ENCODE measurements at regions not wholly inside any gene's neighbourhood (a gene's known extent, or its start where the extent isn't known, plus 50 kb on each side); places are given as distances from the start of the nearest gene placed in this dataset.

GRCh38 chr16:85497622-85498314 lies 115.4 kb upstream of the GSE1 start:
- H4K20me1 ChIP-seq (ENCODE audit: control insufficient read depth, insufficient read depth, low read depth, low read length), result no peaks in the 10 kb centered on the region
- H3K36me3 ChIP-seq (ENCODE audit: control insufficient read depth, low read length), result no peaks in the 10 kb centered on the region
- no peaks in the 10 kb centered on the region for H3K79me2 ChIP-seq (ENCODE audit: control insufficient read depth, low read length)
- H3K9me2 ChIP-seq (replicated peaks; ENCODE audit: control insufficient read depth, low read length), result no peaks in the 10 kb centered on the region
- no peaks in the 10 kb centered on the region for H3K27me3 ChIP-seq (ENCODE audit: control insufficient read depth, low read length)
- peaks cover 6% of the 10 kb centered on the region; the same call in 1 of the 2 replicates for H3K4me1 ChIP-seq (ENCODE audit: control insufficient read depth, low read length)
- no peak overlapping the region for H3K4me2 ChIP-seq (ENCODE audit: low read length)
- TF ChIP-seq EZH2phosphoT487 (IDR thresholded peaks at IDR 0.05; ENCODE audit: borderline replicate concordance, low read length), result no peak
- no peaks in the 10 kb centered on the region for H3F3A ChIP-seq (ENCODE audit: control insufficient read depth, insufficient read depth)
- H3K9me3 ChIP-seq (ENCODE audit: control insufficient read depth, insufficient read depth, low read length), result no peaks in the 10 kb centered on the region
- no peak overlapping the region for H3K27ac ChIP-seq (ENCODE audit: low read depth, low read length)
- H3K4me3 ChIP-seq (ENCODE audit: low read length), result no peak overlapping the region

- Histone ChIP-seq H3K79me2 (ENCODE audit: control insufficient read depth, low read length) (no peaks in the 10 kb centered on the region), H3F3A (ENCODE audit: control insufficient read depth, insufficient read depth) (no peaks in the 10 kb centered on the region), H3K36me3 (ENCODE audit: control insufficient read depth, low read length) (no peaks in the 10 kb centered on the region), H3K9me3 (ENCODE audit: control insufficient read depth, insufficient read depth, low read length) (no peaks in the 10 kb centered on the region), H3K27me3 (ENCODE audit: control insufficient read depth, low read length) (no peaks in the 10 kb centered on the region), H3K9me2 (replicated peaks; ENCODE audit: control insufficient read depth, low read length) (no peaks in the 10 kb centered on the region), H4K20me1 (ENCODE audit: control insufficient read depth, insufficient read depth, low read depth, low read length) (no peaks in the 10 kb centered on the region), H3K4me3 (ENCODE audit: low read length) (no peak overlapping the region), H3K4me1 (ENCODE audit: control insufficient read depth, low read length) (peaks cover 6% of the 10 kb centered on the region; the same call in 1 of the 2 replicates), H3K4me2 (ENCODE audit: low read length) (no peak overlapping the region), H3K27ac (ENCODE audit: low read depth, low read length) (no peak overlapping the region)
- TF ChIP-seq EZH2phosphoT487 (IDR thresholded peaks at IDR 0.05; ENCODE audit: borderline replicate concordance, low read length), result no peak
- no peak for TF ChIP-seq CTCF (IDR thresholded peaks at IDR 0.05; ENCODE audit: low read depth, low read length, poor library complexity, severe bottlenecking)
These were observed 114.5 kb upstream of the GSE1 start for GRCh38 chr16:85498607-85499006.

- no peak for TF ChIP-seq EZH2phosphoT487 (IDR thresholded peaks at IDR 0.05; ENCODE audit: borderline replicate concordance, low read length)
- TF ChIP-seq CTCF (IDR thresholded peaks at IDR 0.05; ENCODE audit: low read depth, low read length, poor library complexity, severe bottlenecking), result no peak
These were observed 112.9 kb upstream of the GSE1 start for GRCh38 chr16:85500220-85500619.

GRCh38 chr16:85501900-85502299 lies 111.2 kb upstream of the GSE1 start:
- Histone ChIP-seq H3K4me1 (ENCODE audit: control insufficient read depth, low read length) (peaks cover 6% of the 10 kb centered on the region; the same call in 1 of the 2 replicates), H3K79me2 (ENCODE audit: control insufficient read depth, low read length) (no peaks in the 10 kb centered on the region)

More at GRCh38 chr16:85500220-85500619, 112.9 kb upstream of the GSE1 start:
- Histone ChIP-seq H4K20me1 (ENCODE audit: control insufficient read depth, insufficient read depth, low read depth, low read length) (no peaks in the 10 kb centered on the region), H3K4me1 (ENCODE audit: control insufficient read depth, low read length) (peaks cover 6% of the 10 kb centered on the region; the same call in 1 of the 2 replicates), H3K79me2 (ENCODE audit: control insufficient read depth, low read length) (no peaks in the 10 kb centered on the region), H3K4me3 (ENCODE audit: low read length) (no peak overlapping the region), H3F3A (ENCODE audit: control insufficient read depth, insufficient read depth) (no peaks in the 10 kb centered on the region), H3K9me2 (replicated peaks; ENCODE audit: control insufficient read depth, low read length) (no peaks in the 10 kb centered on the region), H3K36me3 (ENCODE audit: control insufficient read depth, low read length) (no peaks in the 10 kb centered on the region), H3K4me2 (ENCODE audit: low read length) (no peak overlapping the region), H3K27ac (ENCODE audit: low read depth, low read length) (no peak overlapping the region), H3K9me3 (ENCODE audit: control insufficient read depth, insufficient read depth, low read length) (no peaks in the 10 kb centered on the region), H3K27me3 (ENCODE audit: control insufficient read depth, low read length) (no peaks in the 10 kb centered on the region)

More at GRCh38 chr16:85501900-85502299, 111.2 kb upstream of the GSE1 start:
- no peak overlapping the region for H3K4me3 ChIP-seq (ENCODE audit: low read length)
- H3K4me2 ChIP-seq (ENCODE audit: low read length), result no peak overlapping the region
- no peaks in the 10 kb centered on the region for H3K27me3 ChIP-seq (ENCODE audit: control insufficient read depth, low read length)
- no peak overlapping the region for H3K27ac ChIP-seq (ENCODE audit: low read depth, low read length)
- H4K20me1 ChIP-seq (ENCODE audit: control insufficient read depth, insufficient read depth, low read depth, low read length), result no peaks in the 10 kb centered on the region
- H3F3A ChIP-seq (ENCODE audit: control insufficient read depth, insufficient read depth), result no peaks in the 10 kb centered on the region
- no peaks in the 10 kb centered on the region for H3K9me2 ChIP-seq (replicated peaks; ENCODE audit: control insufficient read depth, low read length)
- no peaks in the 10 kb centered on the region for H3K36me3 ChIP-seq (ENCODE audit: control insufficient read depth, low read length)
- H3K9me3 ChIP-seq (ENCODE audit: control insufficient read depth, insufficient read depth, low read length), result no peaks in the 10 kb centered on the region
- TF ChIP-seq EZH2phosphoT487 (IDR thresholded peaks at IDR 0.05; ENCODE audit: borderline replicate concordance, low read length) (no peak), CTCF (IDR thresholded peaks at IDR 0.05; ENCODE audit: low read depth, low read length, poor library complexity, severe bottlenecking) (no peak)
